HepG2 (cell line): ENCODE measurements at regions not wholly inside any gene's neighbourhood (a gene's known extent, or its start where the extent isn't known, plus 50 kb on each side); places are given as distances from the start of the nearest gene placed in this dataset.

ENCODE experiments used
- POLR2A ChIP-seq, 2 experiments: IDR thresholded peaks; 2 replicates each; pipeline ENCODE4 v1.6.1; 2011; ENCODE audit warnings: low read depth in 2 of 2, low read length in 2 of 2, mild to moderate bottlenecking in 1 of 2, moderate library complexity in 1 of 2; ENCODE audit not compliant: insufficient read depth in 1 of 2
- ZZZ3 ChIP-seq: sonication (generic); formaldehyde crosslinking; IDR thresholded peaks from 2 replicates; pipeline ENCODE4 v1.4.0; 2020; ENCODE audit warnings: missing genetic modification reagents, mild to moderate bottlenecking, borderline replicate concordance

- TF ChIP-seq POLR2A (IDR thresholded peaks at IDR 0.05; ENCODE audit: insufficient read depth in 1 of 2, low read depth in 2 of 2, low read length in 2 of 2) (no peak), ZZZ3 (CRISPR knock-in tag) (no peak)
Measured at GRCh38 chr5:147049764-147050163, 171.2 kb upstream of the PPP2R2B start.
